HCT116 (cell line): ENCODE measurements at regions not wholly inside any gene's neighbourhood (a gene's known extent, or its start where the extent isn't known, plus 50 kb on each side); places are given as distances from the start of the nearest gene placed in this dataset.

Experiments
- ATAC-seq: fragments of 200-7000 bp; cut with Tn5 transposase; 2 replicates; pipeline ENCODE4 v1.9.1; 2020; ENCODE audit warnings: mild to moderate bottlenecking, moderate library complexity
- BruUV-seq: library from RNA; stranded (reverse); fragments of 400-500 nt; replicated peaks from 2 replicates; lab custom pipeline; 2021; lab: Mats Ljungman, UMichigan
- CTCF ChIA-PET: fragments of 300-600 bp; sonication (Branson Sonifier 250); formaldehyde crosslinking; loops from one replicate; lab custom pipeline; 2021; ENCODE audit warnings: antibody characterized with exemption; lab: Charles Lee
- POLR2A ChIA-PET: fragments of 300-600, 350-600 bp; sonication (Branson Sonifier 250); formaldehyde crosslinking; loops from one replicate; lab custom pipeline; 2021; ENCODE audit warnings: antibody characterized with exemption; lab: Charles Lee
- RAD21 ChIA-PET, 2 experiments: fragments of 300-600 bp; sonication (Branson Sonifier 250); formaldehyde crosslinking; loops; one replicate each; lab custom pipeline; 2023; ENCODE audit warnings: low total read pairs in 2 of 2; ENCODE audit not compliant: uncharacterized antibody in 2 of 2, unreplicated experiment in 2 of 2, low non-redundant PET in 1 of 2; lab: Charles Lee
- DNase-seq: peaks from one replicate; pipeline ENCODE4 v3.0.0-alpha.2; 2010; ENCODE audit warnings: low read depth, low spot score
- H2AFZ ChIP-seq: fragments of 200-600 bp; shearing (Covaris generic), sonication (generic); 2 replicates; pipeline ENCODE4 v1.6.1; 2017; ENCODE audit warnings: low read depth, mixed run types, mixed read lengths, antibody characterized with exemption, low read length; ENCODE audit not compliant: poor library complexity, severe bottlenecking
- H3K27ac ChIP-seq: 2 replicates; pipeline ENCODE4 v1.5.1; 2012; ENCODE audit warnings: low read depth, low read length
- H3K27me3 ChIP-seq: fragments of 200-600 bp; sonication (generic); 2 replicates; pipeline ENCODE4 v1.6.1; 2016; ENCODE audit warnings: mixed run types, low read length, mixed read lengths; ENCODE audit not compliant: insufficient read depth
- H3K36me3 ChIP-seq, 2 experiments: fragments of 200-500 bp in 1 of 2; fragments of 200-600 bp in 1 of 2; sonication (Bioruptor generic) in 1 of 2; sonication (generic) in 1 of 2; 2 replicates each; pipeline versions ENCODE4 v1.5.1 to v1.6.1; 2014 to 2016; ENCODE audit warnings: low read length in 2 of 2, inconsistent platforms in 1 of 2, mixed read lengths in 1 of 2, mixed run types in 1 of 2; ENCODE audit not compliant: insufficient read depth in 2 of 2, control insufficient read depth in 1 of 2
- H3K4me1 ChIP-seq, 2 experiments: fragments of 200-600 bp in 1 of 2; sonication (generic) in 1 of 2; 2 replicates each; pipeline versions ENCODE4 v1.5.1 to v1.6.1; 2012 to 2017; ENCODE audit warnings: low read length in 2 of 2, inconsistent platforms in 1 of 2, mild to moderate bottlenecking in 1 of 2, mixed read lengths in 1 of 2, mixed run types in 1 of 2, moderate library complexity in 1 of 2; ENCODE audit not compliant: insufficient read depth in 2 of 2, control insufficient read depth in 1 of 2
- H3K4me2 ChIP-seq: fragments of 200-600 bp; sonication (generic); 2 replicates; pipeline ENCODE4 v1.6.1; 2017; ENCODE audit warnings: mixed run types, low read length, mixed read lengths
- H3K4me3 ChIP-seq, 2 experiments: fragments of 200-600 bp in 1 of 2; sonication (generic) in 1 of 2; replicated peaks in 1 of 2; 2 replicates each; pipeline ENCODE4 v1.5.1; 2011 to 2016; ENCODE audit warnings: low read length in 2 of 2, control low read depth in 1 of 2, low read depth in 1 of 2, mild to moderate bottlenecking in 1 of 2, mixed read lengths in 1 of 2, mixed run types in 1 of 2
- H3K79me2 ChIP-seq: fragments of 200-600 bp; sonication (generic); 2 replicates; pipeline ENCODE4 v1.6.1; 2017; ENCODE audit warnings: mild to moderate bottlenecking, mixed run types, low read length, moderate library complexity, mixed read lengths; ENCODE audit not compliant: insufficient read depth
- H3K9ac ChIP-seq: fragments of 200-600 bp; sonication (generic); 2 replicates; pipeline ENCODE4 v1.6.1; 2016; ENCODE audit warnings: low read length, mixed read lengths
- H3K9me2 ChIP-seq: fragments of 200-600 bp; sonication (generic), shearing (Covaris generic); 2 replicates; pipeline ENCODE4 v1.6.1; 2017; ENCODE audit warnings: mixed run types, mild to moderate bottlenecking, moderate library complexity; ENCODE audit not compliant: insufficient read depth
- H3K9me3 ChIP-seq, 2 experiments: fragments of 200-500 bp in 1 of 2; fragments of 200-600 bp in 1 of 2; sonication (Bioruptor generic) in 1 of 2; sonication (generic) in 1 of 2; 2 replicates each; pipeline ENCODE4 v1.6.1; 2014 to 2017; ENCODE audit warnings: low read length in 2 of 2, mixed read lengths in 2 of 2, inconsistent platforms in 1 of 2, low read depth in 1 of 2, mild to moderate bottlenecking in 1 of 2, mixed run types in 1 of 2, moderate library complexity in 1 of 2; ENCODE audit not compliant: control insufficient read depth in 1 of 2, insufficient read depth in 1 of 2
- H4K20me1 ChIP-seq: fragments of 200-600 bp; sonication (generic), shearing (Covaris generic); 2 replicates; pipeline ENCODE4 v1.6.1; 2017; ENCODE audit warnings: mixed run types, mild to moderate bottlenecking, moderate library complexity; ENCODE audit not compliant: insufficient read depth
- ATF3 ChIP-seq: IDR thresholded peaks from 2 replicates; pipeline ENCODE4 v1.6.1; 2012
- CBX3 ChIP-seq: IDR thresholded peaks from 2 replicates; pipeline ENCODE4 v1.6.1; 2012; ENCODE audit warnings: low read depth
- CEBPB ChIP-seq: IDR thresholded peaks from 2 replicates; pipeline ENCODE4 v1.6.1; 2012; ENCODE audit warnings: low read depth
- CTCF ChIP-seq, 3 experiments: fragments of 200-600 bp in 1 of 3; sonication (generic) in 1 of 3; IDR thresholded peaks in 2 of 3; conservative IDR thresholded peaks in 1 of 3; 2 replicates each; pipeline ENCODE4 v1.5.1; 2012 to 2017; ENCODE audit warnings: low read depth in 2 of 3, low read length in 2 of 3, antibody characterized with exemption in 1 of 3, borderline replicate concordance in 1 of 3, control low read depth in 1 of 3, mild to moderate bottlenecking in 1 of 3, mixed read lengths in 1 of 3, mixed run types in 1 of 3, moderate library complexity in 1 of 3; ENCODE audit not compliant: insufficient read depth in 1 of 3
- EGR1 ChIP-seq: IDR thresholded peaks from 2 replicates; pipeline ENCODE4 v1.6.1; 2012; ENCODE audit warnings: low read depth
- EZH2 ChIP-seq: fragments of 200-600 bp; sonication (generic); IDR thresholded peaks from 2 replicates; pipeline ENCODE4 v1.6.1; 2017; ENCODE audit warnings: antibody characterized with exemption, mixed run types
- POLR2A ChIP-seq: IDR thresholded peaks from 2 replicates; pipeline ENCODE4 v1.7.0; 2011; ENCODE audit warnings: borderline replicate concordance; ENCODE audit not compliant: insufficient read depth, insufficient read length; ENCODE audit errors: extremely low read depth
- POLR2AphosphoS5 ChIP-seq: IDR thresholded peaks from 2 replicates; pipeline ENCODE4 v1.6.1; 2011; ENCODE audit warnings: mild to moderate bottlenecking, low read depth, low read length, moderate library complexity
- YY1 ChIP-seq: IDR thresholded peaks from 2 replicates; pipeline ENCODE4 v1.6.1; 2011; ENCODE audit warnings: low read length, low read depth, moderate library complexity, mild to moderate bottlenecking; ENCODE audit not compliant: insufficient replicate concordance; ENCODE audit errors: extremely low read depth
- ZBTB33 ChIP-seq: IDR thresholded peaks from 2 replicates; pipeline ENCODE4 v1.6.1; 2011; ENCODE audit warnings: mild to moderate bottlenecking, low read length, moderate library complexity; ENCODE audit not compliant: insufficient replicate concordance; ENCODE audit errors: extremely low read depth
- ZFX ChIP-seq: fragments of 450-650 bp; IDR thresholded peaks from 2 replicates; pipeline ENCODE4 v1.6.1; 2017
- intact Hi-C: fragments of 100-400 bp; cut with micrococcal nuclease; formaldehyde crosslinking; loops from 2 replicates; pipeline ENCODE4 v1.10.0; 2022

- TF ChIP-seq POLR2A (no peak), ZFX (no peak)
These were observed 815.1 kb downstream of the VGLL3 start (continued) for GRCh38 chr3:86175593-86176444.

DNA sequence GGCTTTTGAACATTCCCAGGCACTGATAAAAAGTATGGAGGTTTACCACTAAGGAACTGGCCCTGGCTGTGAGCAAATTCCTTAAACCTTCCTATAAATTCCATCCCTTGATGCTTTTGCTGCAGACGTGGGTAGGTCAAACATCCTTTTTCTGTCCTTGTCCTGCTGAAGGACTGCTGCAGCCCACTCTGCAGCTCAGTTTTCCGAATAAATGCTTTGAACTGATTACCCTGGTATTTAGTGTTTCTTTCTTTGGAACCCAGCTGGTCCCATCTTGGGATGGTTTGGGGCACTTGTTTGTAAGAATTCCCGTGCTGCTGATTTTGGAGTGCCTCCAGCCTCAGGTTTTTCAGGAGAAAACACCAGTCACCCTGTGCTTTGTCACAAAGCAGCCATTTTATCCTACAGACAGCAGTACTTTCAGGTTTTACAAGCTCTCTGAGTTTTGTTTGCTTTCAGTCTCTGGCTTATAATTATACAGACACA is 815.9 kb downstream of the VGLL3 start:
- H3K27me3 ChIP-seq: no peaks in the 10 kb centered on the region
- ChIA-PET POLR2A (no interaction called here), RAD21 (no interaction called here), CTCF (no interaction called here)
- H3K4me3 ChIP-seq: no peak overlapping the region
- H3K79me2 ChIP-seq: no peaks in the 10 kb centered on the region
- no peaks in the 10 kb centered on the region for H3K36me3 ChIP-seq
- H3K9me2 ChIP-seq: no peaks in the 10 kb centered on the region
- ATAC-seq (no peak), DNase-seq (no peak)
- H2AFZ ChIP-seq: no peak overlapping the region
- no TSS peak for BruUV-seq
- H3K27ac ChIP-seq: no peak overlapping the region
- H4K20me1 ChIP-seq: no peaks in the 10 kb centered on the region
- no peak overlapping the region for H3K4me2 ChIP-seq
- H3K9me3 ChIP-seq: peaks cover 25 to 27% of the 10 kb centered on the region in 2 experiments; a peak in 3 of 4 replicates
- intact Hi-C loops: no loop called here
- no peak for TF ChIP-seq YY1
- no peak for TF ChIP-seq ZBTB33
- TF ChIP-seq ZFX: no peak
- TF ChIP-seq CTCF (IDR thresholded peaks at IDR 0.05 in 2 of 3, conservative IDR thresholded peaks at IDR 0.05 in 1 of 3; ENCODE audit: borderline replicate concordance in 1 of 3, insufficient read depth in 1 of 3, low read depth in 2 of 3, low read length in 2 of 3): no peak
- TF ChIP-seq EGR1: no peak
- no peak for TF ChIP-seq CEBPB
- TF ChIP-seq EZH2: no peak
- no peak for TF ChIP-seq ATF3
- TF ChIP-seq POLR2A: no peak
- no peak for TF ChIP-seq CBX3
- no peak for TF ChIP-seq POLR2AphosphoS5
- no peak overlapping the region for H3K9ac ChIP-seq
- no peaks in the 10 kb centered on the region for H3K4me1 ChIP-seq
